Stomach (tissue), 8 donors: ENCODE measurements at regions not wholly inside any gene's neighbourhood (a gene's known extent, or its start where the extent isn't known, plus 50 kb on each side); places are given as distances from the start of the nearest gene placed in this dataset.
A peak's percentile ranks its signal among the peaks of the same experiment; 100 is the strongest.

ENCODE experiments used
- DNase-seq, 2 donors: peaks; one replicate each; pipeline versions ENCODE4 v3.0.0 to v3.0.0-alpha.2; 2013 to 2019
- H3K27ac ChIP-seq, 5 donors: fragments of 200-600 bp in 4 of 5; sonication (generic) in 4 of 5; one replicate each; pipeline ENCODE4 v1.5.1; 2013 to 2019; ENCODE audit warnings: mild to moderate bottlenecking in 1 of 5, moderate library complexity in 1 of 5
- H3K27me3 ChIP-seq, 3 donors: fragments of 200-600 bp; sonication (generic); one replicate each; pipeline ENCODE4 v1.5.1; 2017 to 2019; ENCODE audit warnings: mixed run types in 1 of 3
- H3K36me3 ChIP-seq, 4 donors: fragments of 200-600 bp; sonication (generic); 1 replicate in 3 of 4; 2 replicates in 1 of 4; pipeline ENCODE4 v1.5.1; 2016 to 2019
- H3K4me1 ChIP-seq, 4 donors: fragments of 200-600 bp; sonication (generic); one replicate each; pipeline ENCODE4 v1.5.1; 2016 to 2019
- H3K4me3 ChIP-seq, 4 donors: fragments of 200-600 bp; sonication (generic) in 3 of 4; one replicate each; pipeline ENCODE4 v1.5.1; 2016 to 2019; ENCODE audit warnings: mild to moderate bottlenecking in 1 of 4
- H3K9me3 ChIP-seq, 4 donors: fragments of 200-600 bp; sonication (generic); one replicate each; pipeline ENCODE4 v1.5.1; 2016 to 2019
- EP300 ChIP-seq: sonication (generic); formaldehyde crosslinking; IDR thresholded peaks from one replicate; pipeline ENCODE4 v1.6.1; 2017; ENCODE audit warnings: antibody characterized with exemption
- POLR2A ChIP-seq, 4 donors: fragments of 450-650 bp; IDR thresholded peaks; one replicate each; pipeline ENCODE4 v1.6.1; 2016; ENCODE audit warnings: antibody characterized with exemption in 4 of 4, control low read depth in 2 of 4, mild to moderate bottlenecking in 1 of 4, moderate library complexity in 1 of 4
- POLR2AphosphoS5 ChIP-seq, 3 donors: sonication (generic); formaldehyde crosslinking; IDR thresholded peaks; one replicate each; pipeline ENCODE4 v1.6.1; 2016; ENCODE audit warnings: antibody characterized with exemption in 3 of 3
- WGBS, 5 donors: extraction: QIAGEN DNeasy Blood & Tissue Kit in 3 of 5; methylation state at CpG; one replicate each; pipeline versions ENCODE4 v1.1.5 to v1.1.7; 2013 to 2018; 5-methylcytosine and 5-hydroxymethylcytosine counted together
- intact Hi-C: fragments of 100-400 bp; cut with DNase I; formaldehyde crosslinking; loops from one replicate; pipeline ENCODE4 v1.15.1; 2023; ENCODE audit warnings: low total_unique reads
- TF ChIP-seq, protein P1 (sequence below), 7 experiments: fragments of 450-650 bp in 4 of 7; fragments of 200-600 bp in 3 of 7; sonication (generic) in 3 of 7; IDR thresholded peaks; one replicate each; pipeline ENCODE4 v1.5.1; 2016 to 2019; ENCODE audit warnings: antibody characterized with exemption in 7 of 7, control low read depth in 2 of 7, mild to moderate bottlenecking in 1 of 7
- donor health status: healthy with polysubstance abuse.
- donor health status: Bipolar disorder and iron deficiency.
- donor health status: healthy.

DNA sequence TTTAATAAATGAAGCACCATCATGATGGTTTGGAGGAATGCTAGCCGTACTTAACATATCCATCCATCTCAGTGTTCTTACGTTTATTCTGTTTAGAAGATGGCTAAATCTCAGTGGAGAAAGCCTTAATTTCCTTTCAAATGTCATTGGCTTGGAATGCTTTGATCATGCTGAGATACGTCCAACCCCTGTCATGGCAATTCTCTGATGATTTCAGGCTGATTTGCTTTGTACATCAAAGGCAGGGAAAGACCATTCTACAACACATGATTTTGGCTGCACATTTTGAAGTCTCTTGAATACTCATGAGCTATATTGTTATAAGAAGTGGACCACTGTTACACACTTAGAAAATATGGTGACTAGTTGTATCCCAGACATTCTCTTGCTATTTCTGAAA lies 1048.4 kb downstream of the MAT2B start:
- no peaks in the 10 kb centered on the region for H3K4me1 ChIP-seq
- DNase-seq, result peak in 1 of 2 donors; percentile 5
- no peak overlapping the region for H3K27ac ChIP-seq
- no peaks in the 10 kb centered on the region for H3K36me3 ChIP-seq
- no peak overlapping the region for H3K4me3 ChIP-seq
- intact Hi-C loops, result no loop called here
- H3K9me3 ChIP-seq, result no peaks in the 10 kb centered on the region
- no peaks in the 10 kb centered on the region for H3K27me3 ChIP-seq
- TF ChIP-seq POLR2A (IDR thresholded peaks at IDR 0.05) (no peak), EP300 (no peak), POLR2AphosphoS5 (IDR thresholded peaks at IDR 0.05) (no peak)
- TF ChIP-seq, protein P1, sequence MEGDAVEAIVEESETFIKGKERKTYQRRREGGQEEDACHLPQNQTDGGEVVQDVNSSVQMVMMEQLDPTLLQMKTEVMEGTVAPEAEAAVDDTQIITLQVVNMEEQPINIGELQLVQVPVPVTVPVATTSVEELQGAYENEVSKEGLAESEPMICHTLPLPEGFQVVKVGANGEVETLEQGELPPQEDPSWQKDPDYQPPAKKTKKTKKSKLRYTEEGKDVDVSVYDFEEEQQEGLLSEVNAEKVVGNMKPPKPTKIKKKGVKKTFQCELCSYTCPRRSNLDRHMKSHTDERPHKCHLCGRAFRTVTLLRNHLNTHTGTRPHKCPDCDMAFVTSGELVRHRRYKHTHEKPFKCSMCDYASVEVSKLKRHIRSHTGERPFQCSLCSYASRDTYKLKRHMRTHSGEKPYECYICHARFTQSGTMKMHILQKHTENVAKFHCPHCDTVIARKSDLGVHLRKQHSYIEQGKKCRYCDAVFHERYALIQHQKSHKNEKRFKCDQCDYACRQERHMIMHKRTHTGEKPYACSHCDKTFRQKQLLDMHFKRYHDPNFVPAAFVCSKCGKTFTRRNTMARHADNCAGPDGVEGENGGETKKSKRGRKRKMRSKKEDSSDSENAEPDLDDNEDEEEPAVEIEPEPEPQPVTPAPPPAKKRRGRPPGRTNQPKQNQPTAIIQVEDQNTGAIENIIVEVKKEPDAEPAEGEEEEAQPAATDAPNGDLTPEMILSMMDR (IDR thresholded peaks at IDR 0.05), result no peak
- WGBS, 5 donors, result 46 to 56% (median 55%) methylated on average over 3 of the region's 3 CpGs

DNA sequence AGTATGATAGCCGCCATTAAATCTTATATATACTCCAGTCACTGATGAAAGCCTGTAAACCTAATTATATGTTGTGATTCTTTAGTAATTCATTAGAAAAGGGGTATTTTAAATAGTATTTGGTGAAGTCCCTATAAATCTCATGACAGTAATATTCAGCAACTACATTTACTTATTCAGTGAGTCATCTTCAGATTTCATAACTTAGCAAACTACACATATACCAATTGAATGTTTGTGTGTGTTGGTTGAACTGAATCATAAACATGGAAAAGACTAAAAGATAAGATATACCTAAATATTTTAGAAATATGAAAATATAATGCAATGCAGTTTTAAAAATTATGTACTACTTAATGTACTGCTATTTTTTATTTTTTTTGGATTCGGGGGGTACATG lies 1050.4 kb downstream of the MAT2B start:
- WGBS, 5 donors, result 88 to 100% (median 95%) methylated on average over 2 of the region's 2 CpGs
- Histone ChIP-seq H3K4me3 (no peak overlapping the region), H3K4me1 (no peaks in the 10 kb centered on the region), H3K9me3 (no peaks in the 10 kb centered on the region), H3K27ac (no peak overlapping the region), H3K27me3 (no peaks in the 10 kb centered on the region), H3K36me3 (no peaks in the 10 kb centered on the region)
- intact Hi-C loops, result no loop called here
- no peak for TF ChIP-seq EP300
- TF ChIP-seq POLR2AphosphoS5 (IDR thresholded peaks at IDR 0.05), result no peak
- TF ChIP-seq POLR2A (IDR thresholded peaks at IDR 0.05), result no peak
- TF ChIP-seq, protein P1 (IDR thresholded peaks at IDR 0.05), result no peak
- no peak for DNase-seq

DNA sequence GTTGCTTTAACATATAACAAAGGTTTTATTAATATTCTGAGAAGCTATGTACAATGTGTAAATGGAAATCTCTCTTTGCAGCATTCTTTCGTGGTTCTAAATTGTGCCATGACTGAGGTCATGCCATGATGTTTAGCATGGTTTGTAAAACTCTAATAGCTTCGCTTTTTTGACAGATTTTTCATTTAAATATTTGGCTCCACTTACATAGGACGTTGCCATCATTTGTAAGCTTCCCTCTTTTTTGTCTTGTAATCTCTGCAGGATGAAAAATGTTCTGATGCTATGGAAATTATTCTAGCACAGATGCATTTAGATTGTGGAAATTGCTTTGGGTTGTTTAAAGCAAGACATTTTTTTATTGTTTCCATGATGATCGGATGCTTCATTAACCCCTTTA lies 1054.8 kb downstream of the MAT2B start:
- Histone ChIP-seq H3K4me3 (no peak overlapping the region), H3K36me3 (no peaks in the 10 kb centered on the region), H3K4me1 (no peaks in the 10 kb centered on the region), H3K27ac (no peak overlapping the region), H3K9me3 (no peaks in the 10 kb centered on the region), H3K27me3 (no peaks in the 10 kb centered on the region)
- no peak for DNase-seq
- no peak for TF ChIP-seq EP300
- TF ChIP-seq, protein P1 (IDR thresholded peaks at IDR 0.05), result no peak
- TF ChIP-seq POLR2AphosphoS5 (IDR thresholded peaks at IDR 0.05), result no peak
- intact Hi-C loops, result no loop called here
- WGBS, 5 donors, result 45 to 66% (median 55%) methylated on average over 4 of the region's 4 CpGs

DNA sequence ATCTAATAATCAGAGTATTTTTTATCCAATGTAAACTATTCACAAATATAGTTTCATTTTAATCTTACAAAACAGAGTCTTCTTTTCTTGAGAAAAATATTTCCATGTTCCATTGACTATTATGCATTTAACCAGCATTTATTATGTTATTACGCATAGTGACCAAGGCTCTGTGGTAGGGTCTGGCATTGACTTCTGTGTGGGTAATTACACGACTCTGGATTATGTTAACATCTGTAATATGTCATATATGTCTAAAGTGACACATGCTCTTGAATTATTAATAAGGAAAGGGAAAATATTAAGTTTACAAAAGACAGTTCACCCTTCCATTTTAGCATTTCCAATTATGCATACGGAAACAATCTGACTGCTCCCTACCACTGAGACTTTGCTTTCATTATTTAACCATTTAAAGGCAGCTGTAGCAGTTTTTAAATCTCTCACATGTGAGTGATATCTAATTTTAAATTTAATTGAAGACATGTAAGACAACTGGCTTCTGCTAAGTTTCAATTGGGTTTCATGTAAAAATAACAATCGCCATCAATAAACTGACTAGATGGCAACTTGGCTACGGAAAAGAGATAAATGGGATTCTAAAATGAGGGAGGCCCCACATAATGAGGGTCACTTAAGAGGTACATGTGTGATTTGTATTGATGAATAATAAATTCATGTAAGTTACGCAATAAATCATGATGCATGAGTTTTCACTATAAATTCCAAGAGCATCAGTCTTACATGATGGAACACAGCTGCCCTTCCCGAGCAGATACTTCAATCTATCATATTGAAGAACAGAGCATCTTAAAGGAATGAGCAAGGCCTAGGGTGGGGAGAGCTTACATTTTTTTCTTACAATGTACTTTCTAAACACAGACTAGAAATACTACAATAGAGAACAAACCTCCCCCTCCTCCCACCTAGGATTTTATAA lies 1056.8 kb downstream of the MAT2B start:
- peak in 1 of 2 donors; percentile 21 for DNase-seq
- Histone ChIP-seq H3K27me3 (no peaks in the 10 kb centered on the region), H3K36me3 (no peaks in the 10 kb centered on the region), H3K27ac (no peak overlapping the region), H3K4me3 (no peak overlapping the region), H3K4me1 (no peaks in the 10 kb centered on the region), H3K9me3 (no peaks in the 10 kb centered on the region)
- intact Hi-C loops, result no loop called here
- TF ChIP-seq POLR2AphosphoS5 (IDR thresholded peaks at IDR 0.05), result no peak
- TF ChIP-seq POLR2A (IDR thresholded peaks at IDR 0.05), result no peak
- no peak for TF ChIP-seq EP300
- WGBS, 5 donors, result 72 to 84% (median 80%) methylated on average over 7 of the region's 7 CpGs

DNA sequence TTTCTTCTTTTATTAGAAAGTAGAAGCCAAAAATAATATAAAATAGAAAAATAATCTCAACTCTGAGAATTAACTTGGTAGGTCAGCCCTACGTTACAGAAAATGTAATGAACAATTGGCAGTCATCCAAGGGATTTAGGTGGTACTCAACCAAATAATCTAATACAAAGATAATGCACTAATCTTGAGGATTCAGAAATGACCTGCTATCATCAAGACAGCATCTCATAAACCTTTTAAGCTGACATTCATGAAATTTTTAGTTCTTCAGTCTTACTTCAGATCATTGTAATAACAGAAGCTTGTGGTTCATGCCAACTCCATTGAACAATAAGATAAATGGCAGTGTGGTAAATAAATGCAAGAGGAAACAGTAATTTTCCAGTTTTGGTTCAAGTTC lies 1058.0 kb downstream of the MAT2B start:
- no peak overlapping the region for H3K27ac ChIP-seq
- DNase-seq, result no peak
- WGBS, 5 donors, result 54 to 64% (median 58%) methylated on average over 1 of the region's 1 CpG
- intact Hi-C loops, result no loop called here
- no peak for TF ChIP-seq POLR2A (IDR thresholded peaks at IDR 0.05)
- TF ChIP-seq, protein P1 (IDR thresholded peaks at IDR 0.05), result no peak
- TF ChIP-seq POLR2AphosphoS5 (IDR thresholded peaks at IDR 0.05), result no peak
- no peak for TF ChIP-seq EP300
- no peaks in the 10 kb centered on the region for H3K27me3 ChIP-seq
- no peaks in the 10 kb centered on the region for H3K9me3 ChIP-seq
- H3K4me1 ChIP-seq, result no peaks in the 10 kb centered on the region
- H3K4me3 ChIP-seq, result no peak overlapping the region
- H3K36me3 ChIP-seq, result no peaks in the 10 kb centered on the region
